AG20443 (cell line): ENCODE measurements at regions not wholly inside any gene's neighbourhood (a gene's known extent, or its start where the extent isn't known, plus 50 kb on each side); places are given as distances from the start of the nearest gene placed in this dataset.

ENCODE experiments used
- DNase-seq: peaks from one replicate; pipeline ENCODE4 v3.0.0; 2012; ENCODE audit warnings: low spot score, mixed read lengths

DNA sequence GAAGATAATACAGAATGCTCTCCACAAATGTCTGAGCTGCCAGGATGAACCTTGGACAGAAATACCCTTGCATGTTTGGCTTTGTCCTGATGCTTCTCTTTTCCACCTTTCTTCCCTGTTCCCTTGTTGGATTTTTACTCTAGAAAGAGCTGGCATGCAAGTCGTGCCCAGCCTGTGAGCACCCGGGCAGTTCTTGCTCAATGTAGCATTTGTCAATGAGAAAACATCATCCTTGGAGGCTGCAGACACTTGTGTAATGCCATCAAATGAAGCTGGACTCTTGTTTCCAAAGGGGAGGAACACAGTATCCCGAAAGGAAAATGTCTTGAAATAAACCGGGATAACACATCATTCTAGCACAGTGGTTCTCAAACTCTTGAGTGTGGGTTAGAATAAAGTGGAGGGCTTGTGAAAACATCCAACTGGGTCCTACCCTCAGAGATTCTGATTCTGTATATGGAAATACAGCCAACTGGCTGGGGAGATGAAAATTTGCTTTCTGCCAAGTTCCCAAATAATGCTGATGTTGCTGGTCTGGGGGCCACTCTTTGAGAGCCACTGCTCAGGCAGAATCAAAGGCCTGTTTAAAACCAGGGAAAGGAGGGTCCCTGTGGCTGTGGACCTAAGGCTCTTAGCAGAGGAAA lies 237.2 kb downstream of the SPATA18 start:
- no peak for DNase-seq

DNA sequence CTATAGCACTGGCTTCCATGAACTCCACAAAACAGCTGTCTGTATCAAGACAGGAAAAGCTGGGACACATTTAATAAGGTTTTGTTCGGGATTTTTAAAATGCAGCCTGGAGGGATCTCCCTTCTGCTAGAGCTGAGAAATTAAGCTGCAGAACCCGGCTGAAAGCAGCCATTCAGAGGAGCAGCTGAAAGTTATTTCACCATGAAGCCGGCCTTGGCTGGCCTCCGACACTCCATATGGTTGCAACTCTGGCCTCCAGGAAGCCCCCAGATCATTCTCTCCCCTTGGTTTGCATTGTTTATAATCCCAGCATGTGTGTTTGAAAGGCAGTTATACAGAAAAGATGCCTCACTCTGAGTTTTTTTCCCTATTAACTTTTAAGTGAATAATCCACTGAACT lies 239.4 kb downstream of the SPATA18 start:
- no peak for DNase-seq

DNA sequence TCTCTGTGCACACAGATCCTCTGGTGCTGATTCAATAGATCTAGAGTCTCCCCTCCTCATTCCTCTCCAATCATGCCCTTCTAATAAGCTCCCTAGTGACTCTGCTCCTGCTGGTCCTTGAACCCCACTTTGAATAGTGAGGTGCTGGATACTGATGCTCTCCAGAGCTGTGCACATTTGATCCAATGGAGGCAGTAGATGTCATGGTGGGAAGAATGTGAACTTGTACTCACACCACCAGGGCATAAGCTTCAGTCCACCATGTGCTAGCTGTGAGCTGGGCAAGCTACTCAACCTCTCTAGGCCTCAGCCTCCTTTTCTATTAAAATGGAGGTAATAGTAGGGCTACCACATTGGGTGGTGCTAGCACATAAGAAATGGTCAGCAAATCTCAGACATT lies 241.1 kb downstream of the SPATA18 start:
- no peak for DNase-seq

DNA sequence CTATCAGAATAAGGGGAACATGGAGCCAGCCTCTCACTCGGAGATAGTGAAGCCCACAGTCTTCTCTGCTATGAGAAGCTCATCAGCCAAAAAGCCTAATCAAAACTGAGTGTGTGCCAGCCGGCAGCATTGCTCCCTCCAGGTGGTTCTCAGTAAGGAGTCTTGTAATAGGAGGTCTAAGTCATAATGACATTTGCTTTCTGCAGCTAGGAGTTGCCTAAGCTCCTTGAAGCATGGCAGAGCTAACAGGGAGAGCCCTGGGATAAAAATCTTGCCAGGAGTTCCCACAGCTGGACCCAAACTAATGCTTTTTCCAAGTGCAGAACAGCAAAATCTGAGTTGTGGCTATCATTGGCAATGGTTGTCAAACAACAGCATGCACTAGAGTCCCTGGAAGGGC lies 245.2 kb downstream of the SPATA18 start:
- no peak for DNase-seq

DNA sequence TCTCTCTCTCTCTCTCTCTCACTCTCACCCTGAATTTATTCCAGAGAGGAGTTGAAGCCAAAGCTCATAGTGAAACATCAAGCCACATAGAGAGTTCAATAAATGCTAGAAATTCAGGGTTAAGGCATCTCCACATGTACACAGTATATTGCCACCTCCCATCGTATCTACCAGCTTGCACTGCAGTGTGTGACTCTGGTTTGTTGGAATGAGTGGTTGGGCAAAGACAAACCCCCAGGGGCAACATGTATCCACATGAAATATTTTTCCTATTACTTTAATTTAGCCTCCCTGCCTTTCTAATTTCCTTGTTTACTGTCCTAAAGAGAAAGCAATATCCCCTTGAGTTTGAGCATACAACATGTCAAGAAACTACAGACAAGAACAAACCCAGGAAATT lies 247.3 kb downstream of the SPATA18 start:
- peak; percentile 16 for DNase-seq

DNA sequence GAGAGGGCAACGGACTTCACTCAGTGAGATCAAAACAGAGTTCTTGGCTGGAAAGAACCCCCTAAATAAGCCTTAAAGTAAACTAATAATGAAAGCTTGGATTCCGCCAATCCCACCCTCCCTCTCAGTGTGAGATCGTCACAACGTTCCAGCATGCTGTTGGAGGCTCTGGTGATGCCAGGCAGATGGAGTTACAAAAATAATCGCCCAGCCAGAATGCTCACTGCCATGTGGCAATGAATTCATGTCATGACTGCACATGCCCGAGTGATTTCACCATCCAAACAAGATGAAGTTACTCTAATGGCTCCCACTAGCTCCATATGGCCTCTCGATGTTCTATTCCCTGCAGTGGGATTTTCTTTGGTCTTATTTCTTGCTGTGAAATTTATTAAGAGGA lies 248.0 kb downstream of the SPATA18 start:
- peak; percentile 25 for DNase-seq

DNA sequence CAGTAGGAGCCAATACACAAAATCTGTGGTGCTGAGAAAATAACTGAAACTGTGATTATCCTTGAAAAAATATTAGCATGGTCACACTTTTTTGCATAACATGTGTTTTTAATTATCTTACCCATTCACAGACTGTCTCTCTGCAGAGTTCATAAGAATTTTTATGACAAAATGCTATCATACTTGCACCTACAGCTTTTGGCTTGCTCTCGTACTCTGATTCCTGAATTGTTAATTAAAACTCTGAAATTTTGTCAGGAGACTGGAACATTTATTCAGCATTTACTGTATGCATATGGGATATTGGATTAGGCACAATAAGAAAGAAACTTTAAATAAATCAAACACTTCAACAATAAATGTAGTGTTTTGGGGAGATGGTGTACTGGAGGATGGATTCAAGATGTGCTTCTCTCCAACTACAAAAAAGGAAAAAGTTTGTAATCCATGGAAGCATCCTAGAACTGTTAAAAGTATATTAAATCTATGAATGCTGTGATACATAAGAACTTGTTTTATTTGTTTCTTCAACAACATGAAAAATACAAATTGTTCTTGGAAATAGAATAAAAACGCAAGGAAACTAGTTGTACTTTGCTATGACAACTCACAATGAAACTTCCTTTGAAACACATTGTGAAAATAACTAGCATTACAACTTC lies 260.5 kb downstream of the SPATA18 start:
- no peak for DNase-seq

DNA sequence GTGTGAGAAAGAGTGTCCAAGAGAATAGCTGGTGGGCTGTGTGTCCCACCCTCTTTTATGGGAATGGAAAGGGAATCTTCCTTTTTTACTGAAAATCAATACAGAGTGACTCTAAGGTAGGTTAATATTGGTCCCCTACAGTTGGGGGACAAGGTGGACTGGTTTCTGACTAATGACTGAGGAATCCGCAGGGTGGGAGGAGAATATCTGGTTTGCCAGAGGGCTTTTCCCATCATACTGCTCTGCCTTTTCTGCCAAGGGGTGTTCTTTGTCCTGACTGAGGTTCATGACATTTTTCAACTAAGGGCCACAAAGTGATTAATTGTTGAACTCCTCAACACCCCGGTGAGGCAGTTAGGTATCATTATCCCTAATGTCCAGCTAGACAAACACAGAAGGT lies 261.6 kb downstream of the SPATA18 start:
- no peak for DNase-seq

DNA sequence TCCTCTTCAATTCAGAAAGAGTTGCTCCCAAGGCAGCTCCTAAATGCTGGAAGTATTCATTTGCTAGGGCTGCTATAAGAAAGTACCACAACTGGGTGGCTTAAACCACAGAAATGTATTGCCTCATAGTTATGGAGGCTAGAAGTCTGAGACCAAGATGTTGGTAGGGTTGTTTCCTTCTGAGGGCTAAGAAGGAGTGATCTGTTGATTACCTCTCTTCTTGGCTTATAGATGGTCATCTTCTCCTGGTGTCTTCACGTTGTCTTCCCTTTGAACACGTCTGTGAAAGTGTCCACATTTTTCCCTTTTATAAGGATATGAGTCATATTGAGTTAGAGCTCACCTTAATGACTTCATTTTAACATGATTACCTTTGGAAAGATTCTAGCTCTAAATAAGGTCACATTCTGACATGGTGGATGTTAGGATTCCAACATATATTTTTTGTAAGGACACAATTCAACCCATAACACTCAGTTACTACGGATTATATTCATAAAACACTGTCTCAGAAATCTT lies 266.3 kb downstream of the SPATA18 start:
- DNase-seq = no peak

DNA sequence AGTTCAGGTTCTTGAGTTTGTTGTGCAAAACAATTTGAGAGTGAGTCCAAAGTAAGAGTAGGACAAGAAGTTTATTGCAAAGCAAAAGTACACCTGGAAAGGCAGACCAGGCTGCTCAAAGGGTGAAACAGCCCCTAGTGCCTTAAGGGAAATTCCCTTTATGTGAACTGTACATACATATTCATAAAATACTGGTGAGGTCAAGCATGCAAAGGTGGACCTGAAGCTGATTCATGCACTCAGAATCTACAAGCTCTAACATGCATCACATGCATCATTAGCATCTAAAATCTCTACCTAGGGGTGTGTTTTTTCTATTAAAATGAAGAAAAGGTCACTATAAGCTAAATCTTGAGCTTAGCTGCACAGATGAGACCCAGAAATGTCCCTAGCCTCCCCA lies 266.9 kb downstream of the SPATA18 start:
- no peak for DNase-seq

DNA sequence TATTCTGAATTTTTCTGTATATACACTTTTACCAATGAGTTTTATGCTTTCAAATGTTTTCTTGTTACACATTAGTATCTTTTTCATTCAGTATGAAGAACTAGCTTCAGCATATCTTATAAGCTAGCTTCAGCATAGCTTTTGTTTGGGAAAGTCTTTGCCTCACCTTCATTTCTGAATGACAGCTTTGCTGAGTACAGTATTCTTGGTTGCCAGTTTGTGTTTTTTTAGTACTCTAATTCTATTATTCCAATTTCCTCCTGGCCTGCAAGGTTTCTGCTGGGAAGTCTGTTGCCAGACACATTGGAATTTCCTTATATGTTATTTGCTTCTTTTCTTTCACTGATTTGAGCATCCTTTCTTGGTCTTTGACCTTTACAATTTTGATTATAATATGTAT lies 278.8 kb downstream of the SPATA18 start:
- no peak for DNase-seq

DNA sequence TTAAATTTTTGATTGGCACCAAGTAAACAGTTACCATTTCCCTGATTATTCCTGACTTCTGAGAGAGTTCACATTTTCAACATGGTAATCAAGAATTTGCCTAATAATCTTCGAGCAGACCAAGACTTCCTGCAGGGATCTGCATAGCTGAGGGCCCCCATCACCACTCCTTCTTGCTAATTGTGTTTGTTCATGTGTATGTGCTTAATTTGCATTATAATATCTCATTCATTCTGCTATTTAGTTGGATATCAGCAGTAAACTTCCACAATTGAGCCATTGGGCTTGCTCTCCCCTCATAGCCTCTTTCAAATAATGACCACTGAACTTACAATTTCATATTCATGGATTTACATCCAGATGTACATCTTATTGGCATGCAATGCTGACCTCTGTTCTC lies 292.5 kb downstream of the SPATA18 start:
- no peak for DNase-seq

DNA sequence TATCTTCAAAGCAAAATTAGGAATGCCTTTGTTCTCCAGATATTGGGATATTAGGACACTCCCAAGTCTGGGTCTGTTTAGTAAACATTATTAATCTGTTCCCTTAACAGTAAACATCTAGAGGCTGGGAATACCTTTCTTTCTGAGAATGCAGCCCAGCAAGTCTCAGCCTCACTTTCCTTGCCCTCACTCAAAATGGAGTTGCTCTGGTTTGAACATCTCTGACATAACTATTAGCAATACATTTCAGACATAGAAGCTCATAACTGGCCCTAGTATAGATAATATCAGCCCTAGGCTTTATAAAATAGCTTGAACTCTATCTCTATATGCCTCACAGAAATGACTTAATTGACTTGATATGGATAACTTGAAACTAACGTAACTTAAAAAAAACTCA lies 299.8 kb downstream of the SPATA18 start:
- DNase-seq = no peak

DNA sequence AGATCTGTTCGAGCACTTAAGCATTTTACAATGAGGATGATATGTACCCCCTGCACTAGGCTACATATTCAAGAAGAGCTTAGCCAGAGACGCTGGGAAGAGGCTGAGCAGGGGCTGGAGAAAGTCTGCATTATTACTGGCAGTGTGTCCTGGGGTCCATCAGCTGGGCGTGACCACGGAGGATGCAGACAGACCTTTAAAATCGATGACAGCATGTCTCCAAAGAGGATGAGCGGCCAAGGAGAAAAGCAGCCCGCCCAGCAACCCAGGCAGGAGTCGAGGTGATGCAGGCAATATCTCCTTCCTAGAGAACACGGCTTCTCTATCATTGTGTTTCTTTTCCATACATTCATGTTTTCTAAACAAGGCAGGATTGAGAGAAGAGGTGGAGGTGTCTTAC lies 300.7 kb downstream of the USP46 start:
- no peak for DNase-seq

DNA sequence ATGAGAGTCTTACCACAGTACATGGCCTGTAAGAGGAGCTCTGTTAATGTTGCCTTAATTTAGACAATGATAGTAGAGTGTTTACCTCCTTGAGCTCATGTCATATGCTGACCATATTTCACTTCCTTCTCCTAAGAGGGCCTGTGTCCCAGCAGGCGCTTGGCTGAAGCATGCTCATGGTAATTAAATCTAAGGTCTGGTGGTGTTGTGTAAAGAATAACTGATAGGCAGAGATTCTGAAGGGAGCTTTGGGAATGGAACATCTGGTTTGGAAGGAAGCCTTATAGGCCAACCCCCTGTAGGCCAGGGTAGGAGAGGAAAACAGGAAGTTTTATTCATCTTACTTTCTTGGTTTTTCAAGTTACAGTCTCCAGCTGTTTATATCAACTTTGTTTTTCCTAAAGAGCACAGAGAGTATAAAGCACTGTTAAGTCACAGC lies 300.2 kb downstream of the USP46 start:
- no peak for DNase-seq

DNA sequence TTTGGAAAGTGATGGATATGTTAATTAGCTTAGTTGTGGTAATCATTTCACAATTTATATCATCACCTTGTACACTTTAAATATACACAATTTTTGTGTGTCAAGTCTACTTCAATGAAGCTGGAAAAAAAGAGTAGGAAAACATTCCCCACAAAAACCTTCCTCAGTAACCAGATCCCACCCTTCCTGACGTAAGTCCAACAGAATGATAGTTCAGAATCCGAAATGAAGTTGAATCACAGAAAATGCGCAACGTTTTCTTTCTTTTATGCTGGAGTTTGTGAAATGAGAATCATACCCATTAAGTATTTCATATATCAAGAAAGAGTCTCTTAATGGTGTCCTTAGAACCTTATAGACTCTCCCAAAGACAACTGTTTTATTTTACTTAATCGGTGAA lies 292.9 kb downstream of the USP46 start:
- no peak for DNase-seq

DNA sequence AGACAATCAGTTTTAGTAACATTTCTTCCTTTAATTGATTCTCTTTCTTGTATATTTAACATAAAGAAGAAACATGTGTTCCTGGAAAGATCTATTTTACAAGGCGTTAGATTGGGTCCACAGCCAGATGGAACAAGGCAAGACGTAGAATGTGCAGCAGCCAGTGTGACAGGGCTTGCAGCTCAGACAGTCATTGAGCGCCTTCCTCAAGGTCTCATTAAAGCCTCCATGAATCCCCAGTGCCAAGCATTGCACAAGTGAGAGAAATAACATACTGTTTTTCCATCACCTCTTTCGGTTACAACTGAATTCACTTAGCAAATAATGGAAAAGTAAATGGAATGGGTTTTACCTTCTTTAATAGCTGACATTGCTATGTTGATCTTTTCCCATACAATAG lies 292.5 kb downstream of the USP46 start:
- DNase-seq = no peak

DNA sequence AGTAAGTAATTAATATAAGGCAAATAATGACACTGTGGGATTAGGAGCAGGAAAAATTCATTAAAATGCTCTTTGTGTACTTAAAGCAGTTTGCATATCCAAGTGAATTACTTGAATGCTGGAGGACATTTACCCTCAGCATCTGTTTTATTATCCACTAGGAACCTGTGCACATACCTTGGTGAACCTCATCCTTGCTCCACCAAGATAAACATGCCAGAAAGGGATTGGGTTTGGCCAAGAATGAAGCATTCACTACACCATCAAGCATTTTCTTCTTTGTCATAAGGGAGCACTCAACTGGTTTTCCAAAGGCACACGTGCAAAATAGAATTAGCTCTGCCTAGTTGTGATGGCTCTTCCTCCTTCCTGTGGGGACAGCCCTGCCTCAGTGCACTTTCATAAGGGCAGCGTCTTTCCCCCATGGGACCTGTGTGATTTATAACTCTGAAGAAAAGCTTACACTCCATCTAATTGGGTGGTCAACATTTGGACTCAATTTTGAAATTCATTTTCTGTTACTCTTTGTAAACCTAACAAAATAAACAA lies 291.7 kb downstream of the USP46 start:
- no peak for DNase-seq

DNA sequence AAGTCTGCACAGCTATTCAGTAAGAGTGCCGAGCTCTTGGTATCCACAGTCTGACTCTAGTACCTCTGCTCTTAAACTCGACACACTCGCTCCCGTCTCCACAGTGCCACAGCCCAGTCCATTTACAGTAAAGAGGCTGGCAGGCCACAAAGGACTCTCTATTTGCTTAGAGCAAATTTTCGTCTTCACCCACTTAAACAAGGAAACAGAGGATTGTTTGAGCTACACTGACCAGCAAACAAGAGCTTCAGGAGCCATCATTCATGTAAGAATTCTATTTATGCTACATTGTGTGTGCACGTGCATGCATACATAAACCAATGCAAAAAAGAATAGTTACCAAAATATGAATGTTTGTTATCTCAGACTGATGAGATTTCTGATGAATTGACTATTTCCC lies 290.2 kb downstream of the USP46 start:
- no peak for DNase-seq

DNA sequence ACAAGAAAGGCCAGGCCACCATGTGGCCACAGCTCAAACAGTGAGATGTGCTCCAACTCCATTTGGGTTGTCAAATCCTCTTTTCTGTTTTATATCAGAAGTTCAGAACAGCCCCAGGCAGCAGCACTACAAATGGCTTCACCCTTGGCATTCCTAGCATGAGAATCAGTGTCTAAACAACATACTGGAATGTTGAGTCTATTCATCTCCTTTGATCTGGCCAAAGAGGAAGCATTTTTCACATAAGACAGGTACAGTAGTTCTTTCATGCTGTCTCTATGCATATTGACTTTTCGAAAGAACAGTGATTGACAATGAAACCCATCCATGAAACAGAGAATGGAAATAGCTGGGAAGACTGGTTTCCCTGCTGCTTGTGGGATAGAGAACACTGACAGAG lies 289.5 kb downstream of the USP46 start:
- DNase-seq = no peak

DNA sequence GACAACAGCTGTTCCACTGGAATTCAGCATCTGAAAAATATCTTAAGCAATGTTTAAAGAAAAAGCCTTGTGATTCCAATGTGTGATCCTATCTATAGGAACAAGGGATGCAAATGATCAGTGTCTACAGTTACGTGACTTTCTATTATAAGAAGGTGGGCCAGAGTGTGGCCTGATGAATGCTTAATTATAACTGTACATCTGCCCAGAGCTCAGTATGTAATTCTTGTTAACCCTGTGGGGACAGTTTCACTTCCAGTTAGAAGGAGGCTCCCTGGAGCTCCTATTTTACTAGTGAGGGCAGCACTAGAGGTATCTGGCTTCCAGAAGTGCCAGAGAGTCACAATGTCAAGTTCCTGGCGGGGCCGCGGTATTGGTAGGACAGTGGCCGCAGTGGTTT lies 288.5 kb downstream of the USP46 start:
- no peak for DNase-seq

DNA sequence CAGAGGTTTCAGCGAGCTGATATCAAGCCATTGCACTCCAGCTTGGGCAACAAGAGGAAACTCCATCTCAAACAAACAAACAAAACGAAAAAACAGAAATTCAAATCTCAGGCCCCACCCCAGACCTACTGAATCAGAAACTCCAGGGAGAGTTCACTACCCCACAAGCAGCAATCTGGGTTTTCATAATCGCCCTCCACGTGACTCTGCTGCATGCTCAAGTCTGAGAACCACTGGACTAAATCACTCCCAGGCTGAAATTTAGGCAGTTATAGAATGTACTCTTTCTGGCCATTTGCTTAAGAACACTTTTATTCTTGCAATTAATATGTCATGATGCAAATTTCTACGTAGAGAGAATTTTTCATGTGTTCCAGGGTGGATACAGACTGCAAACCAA lies 287.3 kb downstream of the USP46 start:
- no peak for DNase-seq

DNA sequence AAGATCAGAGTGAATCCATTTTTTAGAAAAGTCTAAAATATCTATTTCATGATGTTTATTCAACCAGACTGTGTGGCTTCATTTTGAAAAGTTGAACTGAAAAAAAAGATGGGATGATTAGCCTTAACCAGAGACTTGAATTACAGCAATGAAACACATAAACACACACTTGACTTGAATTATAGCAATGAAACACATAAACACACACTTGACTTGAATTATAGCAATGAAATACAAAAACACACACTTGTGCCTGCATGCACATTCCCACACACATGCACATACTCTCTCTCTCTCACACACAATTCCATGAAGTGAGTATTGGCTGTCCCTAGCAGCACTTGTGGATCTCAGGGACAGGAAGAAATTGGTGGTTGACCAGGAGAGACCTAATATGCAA lies 286.8 kb downstream of the USP46 start:
- no peak for DNase-seq

DNA sequence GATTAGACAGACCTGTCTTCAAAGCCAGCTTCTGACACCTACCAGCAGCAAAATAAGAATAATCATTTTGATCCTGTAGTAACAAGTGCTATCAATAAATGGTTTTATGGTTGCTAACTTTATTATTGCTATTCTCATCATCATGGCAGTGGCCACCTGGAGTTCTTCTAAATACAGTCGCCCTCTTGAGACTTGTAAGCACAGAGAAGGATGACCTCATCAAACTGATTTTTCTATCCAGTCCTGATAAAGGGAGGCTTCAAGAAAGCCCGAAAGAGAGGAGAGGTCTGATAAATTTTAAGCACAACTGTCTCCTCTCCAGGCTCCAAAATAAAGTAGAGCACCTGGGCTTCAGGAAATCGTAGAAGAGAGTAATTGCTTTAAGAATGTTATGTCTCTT lies 286.4 kb downstream of the USP46 start:
- no peak for DNase-seq
